Activated T-helper 2 cell treated with anti-CD3 and anti-CD28 coated beads, Interferon-gamma antibody, Interleukin-2, Interleukin-4, amounts not matched to agents 10 μg/mL and 5 μg/mL and 100 μg/mL, durations not matched to agents 14 hours and 24 hours and 36 hours (primary cell): ENCODE measurements at regions not wholly inside any gene's neighbourhood (a gene's known extent, or its start where the extent isn't known, plus 50 kb on each side); places are given as distances from the start of the nearest gene placed in this dataset.
"Not testable (repeated sequence)": the region's sequence is repeated elsewhere in the genome, so short reads cannot be mapped to it uniquely, and the experiment has no call there.

Source experiments
- DNase-seq: peaks from one replicate; pipeline ENCODE4 v3.0.0; 2021; ENCODE audit warnings: low spot score
- H3K27ac Mint-ChIP-seq: one replicate; pipeline ENCODE4 v1.8.0; 2021; ENCODE audit warnings: mixed read lengths
- H3K27me3 Mint-ChIP-seq: one replicate; pipeline ENCODE4 v1.8.0; 2021; ENCODE audit warnings: low read depth, mixed read lengths
- H3K36me3 Mint-ChIP-seq: one replicate; pipeline ENCODE4 v1.8.0; 2021; ENCODE audit warnings: low read depth, mixed read lengths
- H3K4me1 Mint-ChIP-seq: one replicate; pipeline ENCODE4 v1.8.0; 2021; ENCODE audit warnings: low read depth, mixed read lengths
- H3K4me3 Mint-ChIP-seq: one replicate; pipeline ENCODE4 v1.8.0; 2021; ENCODE audit warnings: low read depth, mild to moderate bottlenecking, moderate library complexity, mixed read lengths
- H3K9me3 Mint-ChIP-seq: one replicate; pipeline ENCODE4 v1.8.0; 2021; ENCODE audit warnings: mixed read lengths
- intact Hi-C: fragments of 100-400 bp; cut with micrococcal nuclease; formaldehyde crosslinking; loops from one replicate; pipeline ENCODE4 v1.15.1; 2023

GRCh38 chr3:162599742-162600141 lies 1103.1 kb downstream of the OTOL1 start:
- H3K4me1 Mint-ChIP-seq, H3K4me3 Mint-ChIP-seq, H3K27me3 Mint-ChIP-seq, intact Hi-C loops, H3K27ac Mint-ChIP-seq, DNase-seq, H3K36me3 Mint-ChIP-seq: not testable (repeated sequence)
- peaks cover 13% of the 10 kb centered on the region for H3K9me3 Mint-ChIP-seq

GRCh38 chr3:162601101-162601670 lies 1104.6 kb downstream of the OTOL1 start:
- Mint-ChIP-seq H3K4me1 (no peaks in the 10 kb centered on the region), H3K27me3 (no peaks in the 10 kb centered on the region), H3K27ac (no peak overlapping the region), H3K9me3 (peaks cover 17% of the 10 kb centered on the region), H3K36me3 (no peaks in the 10 kb centered on the region), H3K4me3 (no peak overlapping the region)
- intact Hi-C loops = no loop called here
- no peak for DNase-seq

- Mint-ChIP-seq H3K27me3 (no peaks in the 10 kb centered on the region), H3K27ac (no peak overlapping the region), H3K36me3 (no peaks in the 10 kb centered on the region), H3K9me3 (peaks cover 17% of the 10 kb centered on the region), H3K4me3 (no peak overlapping the region), H3K4me1 (no peaks in the 10 kb centered on the region)
- intact Hi-C loops = no loop called here
- DNase-seq = no peak
Measured at GRCh38 chr3:162602619-162603018, 1106.0 kb downstream of the OTOL1 start.

- intact Hi-C loops = no loop called here
- Mint-ChIP-seq H3K36me3 (no peaks in the 10 kb centered on the region), H3K4me1 (no peaks in the 10 kb centered on the region), H3K4me3 (no peak overlapping the region), H3K27me3 (no peaks in the 10 kb centered on the region), H3K9me3 (peaks cover 9% of the 10 kb centered on the region), H3K27ac (no peak overlapping the region)
- DNase-seq = no peak
Measured at GRCh38 chr3:162605651-162606204, 1109.1 kb downstream of the OTOL1 start.

GRCh38 chr3:162610261-162610660 lies 1113.7 kb downstream of the OTOL1 start:
- Mint-ChIP-seq H3K27me3 (no peaks in the 10 kb centered on the region), H3K27ac (no peak overlapping the region)
- intact Hi-C loops = no loop called here

GRCh38 chr3:162612991-162613390 lies 1116.4 kb downstream of the OTOL1 start:
- no peaks in the 10 kb centered on the region for H3K36me3 Mint-ChIP-seq
- no peak overlapping the region for H3K27ac Mint-ChIP-seq
- no peaks in the 10 kb centered on the region for H3K27me3 Mint-ChIP-seq
- no peak for DNase-seq
- intact Hi-C loops = no loop called here
- no peak overlapping the region for H3K4me3 Mint-ChIP-seq
- H3K9me3 Mint-ChIP-seq = no peaks in the 10 kb centered on the region
- H3K4me1 Mint-ChIP-seq = no peaks in the 10 kb centered on the region

More at GRCh38 chr3:162610261-162610660, 1113.7 kb downstream of the OTOL1 start:
- Mint-ChIP-seq H3K4me3 (no peak overlapping the region), H3K4me1 (no peaks in the 10 kb centered on the region), H3K36me3 (no peaks in the 10 kb centered on the region), H3K9me3 (peaks cover 3% of the 10 kb centered on the region)
- DNase-seq = no peak

- intact Hi-C loops = no loop called here
- no peak overlapping the region for H3K4me3 Mint-ChIP-seq
- H3K4me1 Mint-ChIP-seq = no peaks in the 10 kb centered on the region
- no peak overlapping the region for H3K27ac Mint-ChIP-seq
- H3K9me3 Mint-ChIP-seq = peaks cover 18% of the 10 kb centered on the region
- no peaks in the 10 kb centered on the region for H3K36me3 Mint-ChIP-seq
- no peak for DNase-seq
- no peaks in the 10 kb centered on the region for H3K27me3 Mint-ChIP-seq
Measured at GRCh38 chr3:162626172-162626571, 1129.6 kb downstream of the OTOL1 start.

GRCh38 chr3:162628531-162628930 lies 1131.9 kb downstream of the OTOL1 start:
- Mint-ChIP-seq H3K9me3 (peaks cover 4% of the 10 kb centered on the region), H3K4me1 (no peaks in the 10 kb centered on the region), H3K4me3 (no peak overlapping the region), H3K27me3 (no peaks in the 10 kb centered on the region), H3K36me3 (no peaks in the 10 kb centered on the region), H3K27ac (no peak overlapping the region)
- DNase-seq = no peak
- intact Hi-C loops = no loop called here

GRCh38 chr3:162629372-162629771 lies 1132.8 kb downstream of the OTOL1 start:
- Mint-ChIP-seq H3K27ac (no peak overlapping the region), H3K36me3 (no peaks in the 10 kb centered on the region), H3K4me3 (no peak overlapping the region), H3K9me3 (no peaks in the 10 kb centered on the region), H3K27me3 (no peaks in the 10 kb centered on the region), H3K4me1 (no peaks in the 10 kb centered on the region)
- intact Hi-C loops = no loop called here
- no peak for DNase-seq

- intact Hi-C loops = no loop called here
- no peaks in the 10 kb centered on the region for H3K27me3 Mint-ChIP-seq
- no peak overlapping the region for H3K27ac Mint-ChIP-seq
- no peaks in the 10 kb centered on the region for H3K36me3 Mint-ChIP-seq
- no peak overlapping the region for H3K4me3 Mint-ChIP-seq
- H3K9me3 Mint-ChIP-seq = no peaks in the 10 kb centered on the region
- H3K4me1 Mint-ChIP-seq = no peaks in the 10 kb centered on the region
- DNase-seq = no peak
Measured at GRCh38 chr3:162632672-162633071, 1136.1 kb downstream of the OTOL1 start.

- H3K4me1 Mint-ChIP-seq, DNase-seq, H3K4me3 Mint-ChIP-seq, H3K36me3 Mint-ChIP-seq, intact Hi-C loops, H3K27ac Mint-ChIP-seq, H3K9me3 Mint-ChIP-seq, H3K27me3 Mint-ChIP-seq: not testable (repeated sequence)
Measured at GRCh38 chr3:162640208-162640607, 1143.6 kb downstream of the OTOL1 start.

- intact Hi-C loops = no loop called here
- no peak for DNase-seq
- Mint-ChIP-seq H3K4me3 (no peak overlapping the region), H3K4me1 (no peaks in the 10 kb centered on the region), H3K27me3 (no peaks in the 10 kb centered on the region), H3K27ac (no peak overlapping the region), H3K9me3 (no peaks in the 10 kb centered on the region), H3K36me3 (no peaks in the 10 kb centered on the region)
Measured at GRCh38 chr3:162641317-162641716, 1144.7 kb downstream of the OTOL1 start.

- intact Hi-C loops = no loop called here
- Mint-ChIP-seq H3K4me3 (no peak overlapping the region), H3K4me1 (no peaks in the 10 kb centered on the region), H3K36me3 (no peaks in the 10 kb centered on the region), H3K27ac (no peak overlapping the region), H3K27me3 (no peaks in the 10 kb centered on the region), H3K9me3 (peaks cover 5% of the 10 kb centered on the region)
- DNase-seq = no peak
Measured at GRCh38 chr3:162641907-162642306, 1145.3 kb downstream of the OTOL1 start.

GRCh38 chr3:162643245-162643644 lies 1146.6 kb downstream of the OTOL1 start:
- no peak for DNase-seq
- H3K4me3 Mint-ChIP-seq = no peak overlapping the region
- H3K27ac Mint-ChIP-seq = no peak overlapping the region
- intact Hi-C loops = no loop called here
- no peaks in the 10 kb centered on the region for H3K27me3 Mint-ChIP-seq
- H3K9me3 Mint-ChIP-seq = peaks cover 19% of the 10 kb centered on the region
- no peaks in the 10 kb centered on the region for H3K36me3 Mint-ChIP-seq
- H3K4me1 Mint-ChIP-seq = no peaks in the 10 kb centered on the region
